Hepatocyte (in vitro differentiated cells): ENCODE measurements at regions not wholly inside any gene's neighbourhood (a gene's known extent, or its start where the extent isn't known, plus 50 kb on each side); places are given as distances from the start of the nearest gene placed in this dataset.

Source experiments
- CTCF ChIP-seq: fragments of 200-600 bp; sonication (generic); IDR thresholded peaks from 2 replicates; pipeline ENCODE4 v1.5.1; 2016; ENCODE audit warnings: antibody characterized with exemption, mild to moderate bottlenecking; ENCODE audit not compliant: poor library complexity
- EZH2 ChIP-seq: fragments of 200-600 bp; sonication (generic); IDR thresholded peaks from 2 replicates; pipeline ENCODE4 v1.6.1; 2016; ENCODE audit warnings: antibody characterized with exemption, mild to moderate bottlenecking, borderline replicate concordance
- EZH2phosphoT487 ChIP-seq: fragments of 200-600 bp; sonication (generic); IDR thresholded peaks from one replicate; pipeline ENCODE4 v1.6.1; 2018; ENCODE audit warnings: antibody characterized with exemption, mild to moderate bottlenecking, low read depth, moderate library complexity; ENCODE audit not compliant: unreplicated experiment, severe bottlenecking

GRCh38 chr12:67073336-67073735 is 195.8 kb upstream of the CAND1 start:
- TF ChIP-seq CTCF (no peak), EZH2phosphoT487 (no peak), EZH2 (no peak)
